ENCODE measurements at regions not wholly inside any gene's neighbourhood (a gene's known extent, or its start where the extent isn't known, plus 50 kb on each side); places are given as distances from the start of the nearest gene placed in this dataset.

- no peak overlapping the region for H3K4me3 ChIP-seq (ENCODE audit: low read depth in 1 of 2, low read length in 1 of 2)
- H3K27me3 ChIP-seq, result no peaks in the 10 kb centered on the region
- no peak for TF ChIP-seq CTCF (IDR thresholded peaks at IDR 0.05)
- H3K4me1 ChIP-seq (ENCODE audit: control insufficient read depth in 1 of 2, insufficient read depth in 1 of 2, low read depth in 1 of 2, low read length in 1 of 2), result no peaks in the 10 kb centered on the region
- no peak overlapping the region for H3K27ac ChIP-seq
- H3K9me3 ChIP-seq, result no peaks in the 10 kb centered on the region
- no peaks in the 10 kb centered on the region for H3K36me3 ChIP-seq
Measured at GRCh38 chr1:79726321-79726720, 719.8 kb upstream of the ADGRL4 start.

- Histone ChIP-seq H3K27me3 (no peaks in the 10 kb centered on the region), H3K27ac (no peak overlapping the region), H3K36me3 (no peaks in the 10 kb centered on the region), H3K9me3 (no peaks in the 10 kb centered on the region), H3K4me3 (ENCODE audit: low read depth in 1 of 2, low read length in 1 of 2) (no peak overlapping the region), H3K4me1 (ENCODE audit: control insufficient read depth in 1 of 2, insufficient read depth in 1 of 2, low read depth in 1 of 2, low read length in 1 of 2) (no peaks in the 10 kb centered on the region)
- TF ChIP-seq CTCF (IDR thresholded peaks at IDR 0.05), result no peak
Measured at GRCh38 chr1:79716447-79716846, 709.9 kb upstream of the ADGRL4 start.

GRCh38 chr1:79714664-79715063 lies 708.1 kb upstream of the ADGRL4 start:
- H3K27me3 ChIP-seq, result no peaks in the 10 kb centered on the region
- TF ChIP-seq CTCF (IDR thresholded peaks at IDR 0.05), result no peak
- H3K27ac ChIP-seq, result no peak overlapping the region
- no peaks in the 10 kb centered on the region for H3K36me3 ChIP-seq
- no peak overlapping the region for H3K4me3 ChIP-seq (ENCODE audit: low read depth in 1 of 2, low read length in 1 of 2)
- no peaks in the 10 kb centered on the region for H3K9me3 ChIP-seq
- no peaks in the 10 kb centered on the region for H3K4me1 ChIP-seq (ENCODE audit: control insufficient read depth in 1 of 2, insufficient read depth in 1 of 2, low read depth in 1 of 2, low read length in 1 of 2)

- Histone ChIP-seq H3K27me3 (no peaks in the 10 kb centered on the region), H3K4me3 (ENCODE audit: low read depth in 1 of 2, low read length in 1 of 2) (no peak overlapping the region), H3K27ac (no peak overlapping the region), H3K4me1 (ENCODE audit: control insufficient read depth in 1 of 2, insufficient read depth in 1 of 2, low read depth in 1 of 2, low read length in 1 of 2) (no peaks in the 10 kb centered on the region), H3K9me3 (no peaks in the 10 kb centered on the region), H3K36me3 (no peaks in the 10 kb centered on the region)
- TF ChIP-seq CTCF (IDR thresholded peaks at IDR 0.05), result no peak
Measured at GRCh38 chr1:79711001-79711431, 704.5 kb upstream of the ADGRL4 start.

GRCh38 chr1:79708646-79709265 lies 702.2 kb upstream of the ADGRL4 start:
- H3K4me3 ChIP-seq (ENCODE audit: low read depth in 1 of 2, low read length in 1 of 2), result no peak overlapping the region
- H3K9me3 ChIP-seq, result no peaks in the 10 kb centered on the region
- H3K27ac ChIP-seq, result no peak overlapping the region
- no peaks in the 10 kb centered on the region for H3K4me1 ChIP-seq (ENCODE audit: control insufficient read depth in 1 of 2, insufficient read depth in 1 of 2, low read depth in 1 of 2, low read length in 1 of 2)
- no peaks in the 10 kb centered on the region for H3K36me3 ChIP-seq
- H3K27me3 ChIP-seq, result no peaks in the 10 kb centered on the region
- TF ChIP-seq CTCF (IDR thresholded peaks at IDR 0.05), result no peak

All from neutrophil (primary cell).